Naive thymus-derived CD4-positive, alpha-beta T cell (primary cell): ENCODE measurements at regions not wholly inside any gene's neighbourhood (a gene's known extent, or its start where the extent isn't known, plus 50 kb on each side); places are given as distances from the start of the nearest gene placed in this dataset.

ENCODE experiments used
- ATAC-seq: fragments of 150-1000 bp; cut with Tn5 transposase; 2 replicates; pipeline ENCODE4 v1.10.0; 2021; ENCODE audit warnings: mild to moderate bottlenecking, moderate library complexity
- CTCF ChIA-PET: fragments of 350-600 bp; sonication (Branson Sonifier 250); formaldehyde crosslinking; loops from one replicate; lab custom pipeline; 2021; ENCODE audit warnings: antibody characterized with exemption; lab: Charles Lee
- POLR2A ChIA-PET: fragments of 350-600 bp; sonication (Branson Sonifier 250); formaldehyde crosslinking; loops from one replicate; lab custom pipeline; 2021; ENCODE audit warnings: antibody characterized with exemption, inconsistent platforms; lab: Charles Lee
- DNase-seq, 9 donors: peaks; one replicate each; pipeline versions ENCODE4 v3.0.0 to v3.0.0-alpha.2; 2020 to 2022; ENCODE audit warnings: mixed read lengths in 1 of 9
- H3K27ac ChIP-seq: one replicate; pipeline ENCODE4 v1.7.0; 2013; ENCODE audit warnings: mild to moderate bottlenecking, low read depth, low read length, moderate library complexity
- H3K27me3 ChIP-seq, 2 donors: one replicate each; pipeline ENCODE4 v1.7.0; 2013; ENCODE audit warnings: low read length in 2 of 2, mild to moderate bottlenecking in 2 of 2, moderate library complexity in 2 of 2; ENCODE audit not compliant: control insufficient read depth in 2 of 2, insufficient read depth in 2 of 2
- H3K36me3 ChIP-seq, 3 experiments: 1 replicate in 2 of 3; 2 replicates in 1 of 3; pipeline ENCODE4 v1.7.0; 2013; ENCODE audit warnings: low read length in 3 of 3, mild to moderate bottlenecking in 3 of 3, moderate library complexity in 1 of 3; ENCODE audit not compliant: insufficient read depth in 3 of 3, control insufficient read depth in 2 of 3
- H3K4me1 ChIP-seq, 2 donors: one replicate each; pipeline ENCODE4 v1.7.0; 2013; ENCODE audit warnings: low read length in 2 of 2, mild to moderate bottlenecking in 2 of 2, moderate library complexity in 1 of 2; ENCODE audit not compliant: control insufficient read depth in 2 of 2, insufficient read depth in 2 of 2
- H3K4me3 ChIP-seq: 2 replicates; pipeline ENCODE4 v1.7.0; 2013; ENCODE audit warnings: mild to moderate bottlenecking, low read length
- H3K9me3 ChIP-seq, 3 experiments: 1 replicate in 2 of 3; 2 replicates in 1 of 3; pipeline ENCODE4 v1.7.0; 2013; ENCODE audit warnings: low read length in 3 of 3; ENCODE audit not compliant: control insufficient read depth in 2 of 3
- H3K27ac Mint-ChIP-seq, 9 donors: one replicate each; pipeline ENCODE4 v1.8.0; 2020 to 2022; ENCODE audit warnings: mixed read lengths in 9 of 9, mild to moderate bottlenecking in 8 of 9, moderate library complexity in 5 of 9, inconsistent platforms in 2 of 9
- H3K27me3 Mint-ChIP-seq, 5 donors: one replicate each; pipeline ENCODE4 v1.8.0; 2021 to 2022; ENCODE audit warnings: mixed read lengths in 5 of 5, mild to moderate bottlenecking in 1 of 5
- H3K36me3 Mint-ChIP-seq, 5 donors: one replicate each; pipeline ENCODE4 v1.8.0; 2020 to 2022; ENCODE audit warnings: mixed read lengths in 5 of 5, mild to moderate bottlenecking in 3 of 5, inconsistent platforms in 1 of 5
- H3K4me1 Mint-ChIP-seq, 7 donors: one replicate each; pipeline ENCODE4 v1.8.0; 2020 to 2022; ENCODE audit warnings: mixed read lengths in 7 of 7, mild to moderate bottlenecking in 3 of 7, inconsistent platforms in 1 of 7
- H3K4me3 Mint-ChIP-seq, 10 donors: one replicate each; pipeline ENCODE4 v1.8.0; 2020 to 2022; ENCODE audit warnings: mild to moderate bottlenecking in 10 of 10, mixed read lengths in 10 of 10, moderate library complexity in 6 of 10, inconsistent platforms in 2 of 10
- H3K9me3 Mint-ChIP-seq, 11 donors: one replicate each; pipeline ENCODE4 v1.8.0; 2020 to 2022; ENCODE audit warnings: mixed read lengths in 11 of 11, mild to moderate bottlenecking in 4 of 11, inconsistent platforms in 1 of 11, moderate library complexity in 1 of 11
- intact Hi-C, 2 donors: fragments of 100-400 bp; cut with micrococcal nuclease; formaldehyde crosslinking; loops; one replicate each; pipeline ENCODE4 v1.15.1; 2023

DNA sequence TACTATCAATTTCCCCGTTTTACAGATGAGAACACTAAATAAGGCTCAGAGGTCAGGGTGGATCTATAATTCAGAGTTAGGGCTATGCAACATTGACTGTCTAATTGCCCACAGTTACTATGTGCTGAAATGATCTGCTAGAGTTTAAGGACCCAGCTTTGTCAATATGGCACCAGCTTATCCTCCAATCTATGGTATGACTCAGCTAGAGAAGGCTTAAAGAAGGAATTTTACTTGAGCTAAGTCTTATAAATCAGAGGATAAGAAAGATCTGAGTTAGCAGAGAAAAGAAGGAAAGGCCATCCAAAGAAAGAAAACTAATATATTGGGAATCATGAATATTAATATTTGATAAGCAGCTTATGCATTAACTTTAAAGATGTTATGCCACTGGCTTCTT lies 78.1 kb downstream of the ASB9 start:
- no peaks in the 10 kb centered on the region for H3K4me1 Mint-ChIP-seq
- Histone ChIP-seq H3K9me3 (no peaks in the 10 kb centered on the region), H3K4me3 (no peak overlapping the region), H3K27ac (no peak overlapping the region), H3K27me3 (no peaks in the 10 kb centered on the region), H3K4me1 (no peaks in the 10 kb centered on the region), H3K36me3 (no peaks in the 10 kb centered on the region)
- no peaks in the 10 kb centered on the region for H3K36me3 Mint-ChIP-seq
- ATAC-seq (no peak), DNase-seq (no peak)
- no peak overlapping the region for H3K4me3 Mint-ChIP-seq
- H3K27me3 Mint-ChIP-seq = peaks cover 0 to 36% (median 0%) of the 10 kb centered on the region in 5 donors
- no peaks in the 10 kb centered on the region for H3K9me3 Mint-ChIP-seq
- POLR2A ChIA-PET = no interaction called here
- intact Hi-C loops = no loop called here
- CTCF ChIA-PET = no interaction called here
- no peak overlapping the region for H3K27ac Mint-ChIP-seq

- H3K27ac ChIP-seq = no peak overlapping the region
- H3K27ac Mint-ChIP-seq = peak overlapping the region in 1 of 9 donors; percentile 37
- H3K4me1 ChIP-seq = no peaks in the 10 kb centered on the region
- no peaks in the 10 kb centered on the region for H3K36me3 ChIP-seq
- no peaks in the 10 kb centered on the region for H3K36me3 Mint-ChIP-seq
- no peaks in the 10 kb centered on the region for H3K9me3 Mint-ChIP-seq
- no peaks in the 10 kb centered on the region for H3K9me3 ChIP-seq
- intact Hi-C loops = no loop called here
- H3K4me1 Mint-ChIP-seq = no peaks in the 10 kb centered on the region
- no peak overlapping the region for H3K4me3 ChIP-seq
- peaks cover 0 to 52% (median 0%) of the 10 kb centered on the region in 5 donors for H3K27me3 Mint-ChIP-seq
- H3K27me3 ChIP-seq = no peaks in the 10 kb centered on the region
- CTCF ChIA-PET = no interaction called here
- POLR2A ChIA-PET = no interaction called here
- H3K4me3 Mint-ChIP-seq = no peak overlapping the region
- no peak for DNase-seq
- ATAC-seq = no peak
Observed at GRCh38 chrX:15188039-15188438, 81.8 kb downstream of the ASB9 start.

- no peak for ATAC-seq
- Histone ChIP-seq H3K4me1 (no peaks in the 10 kb centered on the region), H3K27me3 (no peaks in the 10 kb centered on the region), H3K9me3 (no peaks in the 10 kb centered on the region), H3K27ac (no peak overlapping the region), H3K36me3 (no peaks in the 10 kb centered on the region), H3K4me3 (no peak overlapping the region)
- no peak overlapping the region for H3K4me3 Mint-ChIP-seq
- intact Hi-C loops = no loop called here
- peaks cover 0 to 3% (median 0%) of the 10 kb centered on the region in 7 donors for H3K4me1 Mint-ChIP-seq
- H3K9me3 Mint-ChIP-seq = peaks cover 0 to 2% (median 0%) of the 10 kb centered on the region in 11 donors
- POLR2A ChIA-PET = no interaction called here
- CTCF ChIA-PET = no interaction called here
- H3K27ac Mint-ChIP-seq = no peak overlapping the region
- peaks cover 0 to 12% (median 0%) of the 10 kb centered on the region in 5 donors for H3K27me3 Mint-ChIP-seq
- no peak for DNase-seq
- no peaks in the 10 kb centered on the region for H3K36me3 Mint-ChIP-seq
Observed at GRCh38 chrX:15177316-15177715, 92.6 kb downstream of the ASB9 start.

- Histone ChIP-seq H3K27ac (no peak overlapping the region), H3K36me3 (no peaks in the 10 kb centered on the region), H3K27me3 (no peaks in the 10 kb centered on the region), H3K4me1 (no peaks in the 10 kb centered on the region), H3K4me3 (no peak overlapping the region), H3K9me3 (no peaks in the 10 kb centered on the region)
- ATAC-seq (no peak), DNase-seq (no peak)
- CTCF ChIA-PET = no interaction called here
- POLR2A ChIA-PET = no interaction called here
- H3K27me3 Mint-ChIP-seq = no peaks in the 10 kb centered on the region
- peaks cover 0 to 15% (median 6%) of the 10 kb centered on the region in 7 donors for H3K4me1 Mint-ChIP-seq
- H3K36me3 Mint-ChIP-seq = peaks cover 0 to under 1% (median 0%) of the 10 kb centered on the region in 5 donors
- H3K9me3 Mint-ChIP-seq = peaks cover 0 to 2% (median 0%) of the 10 kb centered on the region in 11 donors
- H3K4me3 Mint-ChIP-seq = no peak overlapping the region
- no peak overlapping the region for H3K27ac Mint-ChIP-seq
- intact Hi-C loops = no loop called here
Observed at GRCh38 chrX:15173411-15173810, 96.5 kb downstream of the ASB9 start.

DNA sequence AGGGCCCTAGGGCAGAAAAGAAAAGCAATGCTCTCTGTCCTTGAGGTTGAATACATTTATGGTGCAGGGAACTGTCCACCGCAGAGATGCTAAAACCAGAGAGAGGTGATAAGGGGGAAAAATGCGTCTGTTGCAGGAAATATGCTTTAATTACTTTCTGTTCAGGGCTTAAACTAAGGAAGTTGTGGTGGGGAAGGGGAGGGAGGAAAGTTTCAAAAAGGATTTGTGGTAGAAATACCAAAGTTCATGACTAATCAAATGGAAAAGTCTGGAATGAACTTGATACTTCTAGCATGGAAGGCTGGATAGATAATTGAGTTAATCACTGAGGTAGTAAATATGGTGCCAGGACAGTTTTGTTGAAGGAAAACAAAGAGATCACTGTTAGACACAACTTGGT lies 99.0 kb downstream of the ASB9 start:
- Mint-ChIP-seq H3K36me3 (peaks cover 0 to 6% (median 0%) of the 10 kb centered on the region in 5 donors), H3K27ac (no peak overlapping the region), H3K4me1 (peaks cover 0 to 24% (median 6%) of the 10 kb centered on the region in 7 donors), H3K27me3 (no peaks in the 10 kb centered on the region), H3K4me3 (peak overlapping the region in 1 of 10 donors; percentile 27), H3K9me3 (peaks cover 0 to 7% (median 0%) of the 10 kb centered on the region in 11 donors)
- H3K36me3 ChIP-seq = no peaks in the 10 kb centered on the region
- H3K27ac ChIP-seq = no peak overlapping the region
- H3K4me3 ChIP-seq = no peak overlapping the region
- no peak for DNase-seq
- intact Hi-C loops = no loop called here
- H3K4me1 ChIP-seq = peaks cover 0 to 3% of the 10 kb centered on the region in 2 donors
- POLR2A ChIA-PET = no interaction called here
- CTCF ChIA-PET = no interaction called here
- no peaks in the 10 kb centered on the region for H3K27me3 ChIP-seq
- H3K9me3 ChIP-seq = no peaks in the 10 kb centered on the region
- no peak for ATAC-seq

GRCh38 chrX:15167826-15168225 lies 102.1 kb downstream of the ASB9 start:
- POLR2A ChIA-PET = no interaction called here
- Histone ChIP-seq H3K27ac (no peak overlapping the region), H3K27me3 (no peaks in the 10 kb centered on the region), H3K4me3 (no peak overlapping the region), H3K4me1 (peaks cover 0 to 3% of the 10 kb centered on the region in 2 donors), H3K9me3 (no peaks in the 10 kb centered on the region), H3K36me3 (no peaks in the 10 kb centered on the region)
- peaks cover 0 to 7% (median 0%) of the 10 kb centered on the region in 5 donors for H3K36me3 Mint-ChIP-seq
- peaks cover 0 to 7% (median 0%) of the 10 kb centered on the region in 11 donors for H3K9me3 Mint-ChIP-seq
- intact Hi-C loops = no loop called here
- peaks cover 0 to 27% (median 6%) of the 10 kb centered on the region in 7 donors for H3K4me1 Mint-ChIP-seq
- DNase-seq (no peak), ATAC-seq (no peak)
- CTCF ChIA-PET = no interaction called here
- peaks cover 0 to 2% (median 0%) of the 10 kb centered on the region in 5 donors for H3K27me3 Mint-ChIP-seq
- H3K4me3 Mint-ChIP-seq = no peak overlapping the region
- H3K27ac Mint-ChIP-seq = no peak overlapping the region

GRCh38 chrX:15165832-15166231 lies 104.1 kb downstream of the ASB9 start:
- Mint-ChIP-seq H3K36me3 (peaks cover 0 to 7% (median 0%) of the 10 kb centered on the region in 5 donors), H3K27me3 (peaks cover 0 to 2% (median 0%) of the 10 kb centered on the region in 5 donors)
- intact Hi-C loops = no loop called here

More at GRCh38 chrX:15165832-15166231, 104.1 kb downstream of the ASB9 start:
- DNase-seq = no peak
- CTCF ChIA-PET = no interaction called here
- Mint-ChIP-seq H3K27ac (peak overlapping the region in 2 of 9 donors; percentile 17 to 62), H3K4me3 (no peak overlapping the region), H3K9me3 (peaks cover 0 to 7% (median 0%) of the 10 kb centered on the region in 11 donors), H3K4me1 (peaks cover 1 to 23% (median 15%) of the 10 kb centered on the region in 7 donors)
- no peaks in the 10 kb centered on the region for H3K36me3 ChIP-seq
- H3K27me3 ChIP-seq = no peaks in the 10 kb centered on the region
- POLR2A ChIA-PET = no interaction called here
- peaks cover 0 to 3% of the 10 kb centered on the region in 2 donors for H3K4me1 ChIP-seq
- H3K27ac ChIP-seq = no peak overlapping the region
- H3K4me3 ChIP-seq = no peak overlapping the region
- H3K9me3 ChIP-seq = no peaks in the 10 kb centered on the region
- ATAC-seq = no peak
